Stimulated activated CD4-positive, alpha-beta T cell treated with anti-CD3 and anti-CD28 coated beads, Interleukin-2, amount 100 ng/mL, for 48 hours (primary cell): ENCODE measurements at regions not wholly inside any gene's neighbourhood (a gene's known extent, or its start where the extent isn't known, plus 50 kb on each side); places are given as distances from the start of the nearest gene placed in this dataset.
"Not testable (repeated sequence)": the region's sequence is repeated elsewhere in the genome, so short reads cannot be mapped to it uniquely, and the experiment has no call there.

Source experiments
- DNase-seq, 2 donors: peaks; one replicate each; pipeline ENCODE4 v3.0.0-alpha.2; 2020

GRCh38 chr13:76600081-76600480 is 286.1 kb downstream of the KCTD12 start:
- DNase-seq = no peak

GRCh38 chr13:76597868-76598267 is 288.3 kb downstream of the KCTD12 start:
- no peak for DNase-seq

DNA sequence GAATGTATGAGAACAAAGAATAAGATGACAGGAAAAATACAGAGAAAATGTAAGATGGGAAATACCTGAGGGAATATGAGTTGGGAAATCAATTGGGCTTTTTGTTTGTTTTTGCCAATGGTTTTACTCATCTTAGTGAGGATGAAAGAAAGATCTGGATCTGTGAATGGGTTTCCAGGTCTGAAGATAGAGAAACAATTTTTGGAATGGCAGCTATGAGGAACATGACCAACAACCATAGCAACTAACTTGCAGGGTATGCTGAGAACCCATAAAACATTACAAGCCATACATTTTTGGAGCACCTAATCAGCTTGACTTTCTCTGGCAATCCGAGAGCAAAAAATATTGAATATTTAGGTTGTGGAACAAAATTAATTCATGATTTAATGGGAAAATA is 290.0 kb downstream of the KCTD12 start:
- DNase-seq = no peak

DNA sequence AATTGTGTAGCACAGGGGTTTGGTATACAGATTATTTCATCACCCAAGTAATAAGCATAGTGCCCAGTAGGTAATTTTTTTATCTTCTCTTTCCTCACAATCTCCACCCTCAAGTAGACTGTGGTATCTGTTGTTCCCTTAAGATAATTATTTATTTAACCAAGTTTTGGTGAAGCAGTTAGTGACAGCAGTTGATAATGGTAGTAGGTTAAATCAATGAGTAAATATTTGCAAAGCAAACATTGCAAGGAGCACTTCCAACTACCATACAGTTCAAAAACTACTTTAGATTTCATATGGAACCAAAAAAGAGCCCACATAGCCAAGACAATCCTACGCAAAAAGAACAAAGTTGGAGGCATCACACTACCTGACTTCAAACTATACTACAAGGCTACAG is 291.8 kb downstream of the KCTD12 start:
- DNase-seq = no peak

GRCh38 chr13:76586842-76587241 is 299.4 kb downstream of the KCTD12 start:
- no peak for DNase-seq

- no peak for DNase-seq
Measured at GRCh38 chr13:76579701-76580100, 306.5 kb downstream of the KCTD12 start.

GRCh38 chr13:76575634-76576033 is 310.6 kb downstream of the KCTD12 start:
- not testable (repeated sequence) for DNase-seq

GRCh38 chr13:76570510-76570971 is 315.7 kb downstream of the KCTD12 start:
- no peak for DNase-seq

DNA sequence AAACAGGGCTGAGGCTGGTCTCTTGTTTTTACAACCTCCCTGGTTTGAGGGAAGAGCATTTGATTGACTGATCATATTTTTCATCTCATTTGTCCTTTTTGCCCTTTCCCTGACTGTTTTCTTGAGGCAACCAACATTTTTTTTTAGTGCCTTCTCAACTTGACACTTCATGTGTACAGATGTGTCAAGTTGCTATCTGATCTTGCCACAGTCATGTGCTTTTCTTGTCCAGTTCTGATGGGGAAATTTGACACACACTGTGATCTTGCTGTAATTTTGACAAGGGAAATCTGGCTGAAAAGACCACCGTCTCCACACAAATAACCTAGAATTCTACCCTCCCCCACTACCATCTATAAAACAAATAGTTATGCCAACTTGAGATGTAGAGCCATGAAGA is 329.6 kb downstream of the KCTD12 start:
- DNase-seq = no peak

GRCh38 chr13:76552807-76553206 is 333.4 kb downstream of the KCTD12 start:
- DNase-seq = no peak

- DNase-seq = no peak
Measured at GRCh38 chr13:76552041-76552772, 334.0 kb downstream of the KCTD12 start.

DNA sequence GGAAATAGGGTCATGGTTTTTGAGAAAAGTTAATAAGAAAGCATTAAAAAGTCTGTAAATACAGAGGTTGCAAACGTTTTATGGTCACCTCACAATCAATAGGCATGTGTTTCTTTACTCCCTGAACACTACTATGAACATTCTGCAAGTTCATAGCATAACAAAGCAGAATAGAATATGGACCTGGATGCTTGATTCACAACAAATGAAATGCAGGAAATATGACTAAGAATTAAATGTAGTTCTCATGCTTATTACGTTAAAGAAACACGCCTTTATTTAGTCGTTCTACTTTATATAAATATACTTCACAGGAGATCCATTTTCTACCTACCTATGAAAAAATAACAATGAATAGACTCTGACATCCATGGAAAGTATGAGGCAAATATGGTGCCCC is 344.0 kb downstream of the KCTD12 start:
- DNase-seq = no peak

DNA sequence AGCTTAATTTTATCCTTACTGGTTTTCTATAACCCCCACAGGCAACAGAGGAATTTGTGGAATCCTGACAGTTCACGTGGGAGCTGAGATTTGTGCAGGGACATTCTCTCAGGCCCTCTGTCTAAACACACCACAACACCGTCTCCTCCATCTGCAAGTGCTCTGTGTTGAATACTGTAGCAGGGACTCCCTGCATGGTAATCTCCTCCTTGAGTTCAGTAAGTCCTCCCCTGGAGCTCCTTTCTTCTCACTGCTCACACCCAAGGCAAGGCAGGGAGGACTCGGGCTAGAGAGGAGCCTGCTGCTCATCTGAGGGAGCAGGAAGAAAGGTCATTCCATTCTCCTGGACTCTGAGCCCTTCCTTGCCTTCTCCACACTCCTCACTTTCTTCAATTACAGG is 348.2 kb downstream of the KCTD12 start:
- no peak for DNase-seq

- DNase-seq = no peak
Measured at GRCh38 chr13:76533251-76533650, 353.0 kb downstream of the KCTD12 start.

DNA sequence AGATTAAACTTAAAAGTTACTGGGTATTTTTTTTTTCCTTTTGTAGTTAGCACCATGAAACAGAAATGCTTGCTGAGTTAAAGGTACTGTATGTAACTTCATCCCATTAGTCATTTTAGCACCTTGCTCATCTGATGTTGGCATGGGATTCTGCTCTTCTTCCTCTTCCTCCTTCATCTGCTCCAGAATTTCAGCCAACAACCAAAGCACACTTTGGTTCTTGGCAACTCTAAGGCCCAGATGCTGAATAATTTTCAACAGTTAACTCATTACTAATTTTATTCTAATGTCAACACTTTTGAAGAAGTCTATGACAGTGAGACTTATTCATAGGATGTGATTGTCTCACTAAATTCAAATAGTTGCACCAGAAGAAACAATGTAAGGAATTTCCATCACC is 359.2 kb downstream of the KCTD12 start:
- no peak for DNase-seq

DNA sequence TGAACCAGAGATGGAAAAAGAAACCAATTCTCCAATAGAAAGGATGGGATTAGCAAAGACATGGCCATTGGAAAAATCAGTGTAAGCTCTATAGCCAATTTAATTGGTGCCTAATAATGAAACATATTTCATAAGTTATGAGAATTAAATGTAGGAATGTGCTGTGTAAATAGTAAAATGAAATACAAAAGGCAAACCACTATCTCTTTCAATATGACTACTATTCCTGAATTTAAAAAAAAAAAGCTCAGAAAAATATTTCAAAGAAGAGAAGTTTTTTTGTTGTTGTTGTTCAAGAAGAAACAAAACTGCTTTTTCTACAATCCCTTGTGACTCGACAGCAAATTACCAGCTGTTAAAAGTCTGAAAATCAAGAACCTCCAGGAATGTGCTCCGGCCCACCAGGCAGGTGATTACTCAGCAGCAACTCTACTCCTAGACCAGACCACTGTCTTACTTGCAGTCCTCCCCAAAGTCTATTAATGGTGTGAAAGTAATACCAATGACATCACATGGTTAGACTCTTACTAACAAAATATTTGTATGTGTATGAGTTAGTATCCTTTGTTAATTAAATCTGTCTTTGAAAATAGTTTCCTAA is 362.4 kb downstream of the KCTD12 start:
- DNase-seq = no peak

GRCh38 chr13:76522083-76522755 is 364.0 kb downstream of the KCTD12 start:
- no peak for DNase-seq

DNA sequence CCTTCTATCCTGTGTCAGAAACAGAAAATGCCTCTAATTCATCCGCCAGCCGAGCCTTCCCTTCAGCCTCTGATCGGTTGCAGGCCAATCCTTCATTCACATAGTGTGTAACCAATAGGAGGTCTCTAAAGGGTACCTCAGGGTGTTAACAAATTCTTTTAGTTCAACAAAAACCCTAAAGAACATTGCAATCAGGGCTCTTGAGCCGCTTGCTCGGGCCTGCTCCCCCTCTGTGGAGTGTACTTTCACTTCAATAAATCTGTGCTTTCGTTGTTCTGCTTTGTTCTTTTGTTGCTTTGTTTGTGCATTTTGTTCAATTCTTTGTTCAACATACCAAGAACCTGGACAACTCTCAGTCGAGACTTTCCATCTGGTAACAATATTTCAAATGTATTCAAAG is 366.5 kb downstream of the KCTD12 start:
- no peak for DNase-seq

GRCh38 chr13:76516586-76516985 is 369.6 kb downstream of the KCTD12 start:
- DNase-seq = no peak

GRCh38 chr13:76516013-76516412 is 370.2 kb downstream of the KCTD12 start:
- no peak for DNase-seq

DNA sequence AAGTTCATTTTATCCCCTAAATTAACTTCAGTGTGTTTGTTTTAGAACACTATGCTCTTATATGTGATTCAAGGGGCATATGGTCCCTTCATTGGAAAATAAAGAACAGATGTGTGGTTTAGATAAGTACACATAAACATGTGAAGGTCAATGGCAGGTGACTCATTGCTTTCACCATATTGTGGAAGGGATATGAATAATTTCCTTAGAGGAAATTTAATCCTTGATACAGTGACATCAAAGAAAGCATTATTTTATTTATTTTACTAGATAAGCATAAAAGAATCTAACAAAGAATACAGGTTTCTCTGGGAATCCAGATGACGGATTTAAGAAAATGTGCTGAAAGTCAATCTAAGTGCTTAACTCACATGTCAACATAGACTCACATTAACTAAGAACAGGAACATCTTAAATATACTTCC is 373.5 kb downstream of the KCTD12 start:
- DNase-seq = no peak

DNA sequence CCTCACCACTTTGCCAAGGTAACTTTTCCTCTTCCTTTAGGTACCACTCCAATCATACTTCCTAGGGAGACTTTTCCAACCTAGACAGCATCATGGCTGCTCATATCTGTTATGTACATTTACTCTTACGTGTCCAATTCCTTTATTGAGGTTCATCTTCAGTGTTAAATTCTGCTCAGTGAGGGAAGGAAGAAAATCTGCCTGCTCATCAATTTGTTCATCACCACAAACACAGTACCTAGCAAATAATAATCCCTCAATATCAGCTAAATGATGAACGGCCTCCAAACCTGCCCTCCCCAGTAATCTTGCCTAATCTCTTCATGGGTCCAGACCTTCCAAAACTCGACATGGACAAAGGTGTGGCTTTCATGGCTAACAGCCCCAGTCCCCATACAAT is 380.8 kb downstream of the KCTD12 start:
- no peak for DNase-seq

GRCh38 chr13:76503766-76504165 is 382.4 kb downstream of the KCTD12 start:
- DNase-seq = no peak

DNA sequence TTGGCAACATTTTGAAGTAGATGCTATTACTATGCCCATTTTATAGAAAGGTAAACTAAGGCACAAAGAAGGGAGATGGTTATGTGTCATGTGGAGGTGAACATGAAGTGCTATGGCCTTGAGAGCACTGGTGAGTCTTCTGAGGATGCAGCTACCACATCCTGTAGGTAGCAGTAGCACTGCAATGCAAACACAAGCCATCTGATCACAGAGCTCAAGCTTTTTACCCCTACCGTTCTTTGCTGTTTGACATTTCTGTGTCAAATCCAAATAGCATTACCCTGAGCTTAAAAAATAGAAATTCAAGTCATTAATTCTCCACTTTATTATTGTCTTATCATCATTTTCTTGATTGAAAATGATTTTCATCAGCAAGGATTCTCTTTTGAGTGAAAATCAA is 382.9 kb downstream of the KCTD12 start:
- DNase-seq = no peak
